RCC 7860 (cell line): ENCODE measurements at regions not wholly inside any gene's neighbourhood (a gene's known extent, or its start where the extent isn't known, plus 50 kb on each side); places are given as distances from the start of the nearest gene placed in this dataset.
"Not testable (repeated sequence)": the region's sequence is repeated elsewhere in the genome, so short reads cannot be mapped to it uniquely, and the experiment has no call there.

ENCODE experiments used
- DNase-seq: peaks from one replicate; pipeline ENCODE4 v3.0.0-alpha.2; 2015; ENCODE audit warnings: low spot score
- FAIRE-seq: peaks from 2 replicates; lab custom pipeline; 2012; peaks lifted over from hg19 to GRCh38; lab: Jason Lieb, UNC

GRCh38 chr5:36422952-36423351 is 121.2 kb upstream of the RANBP3L start:
- DNase-seq (peak; percentile 66), FAIRE-seq (peak; percentile 86)

- FAIRE-seq, result no peak
- DNase-seq, result no peak
These were observed 122.0 kb upstream of the RANBP3L start for GRCh38 chr5:36423578-36424307.

- not testable (repeated sequence) for FAIRE-seq, DNase-seq
These were observed 124.4 kb upstream of the RANBP3L start for GRCh38 chr5:36426070-36426469.

- FAIRE-seq (no peak), DNase-seq (no peak)
These were observed 133.8 kb upstream of the RANBP3L start for GRCh38 chr5:36435516-36435915.

DNA sequence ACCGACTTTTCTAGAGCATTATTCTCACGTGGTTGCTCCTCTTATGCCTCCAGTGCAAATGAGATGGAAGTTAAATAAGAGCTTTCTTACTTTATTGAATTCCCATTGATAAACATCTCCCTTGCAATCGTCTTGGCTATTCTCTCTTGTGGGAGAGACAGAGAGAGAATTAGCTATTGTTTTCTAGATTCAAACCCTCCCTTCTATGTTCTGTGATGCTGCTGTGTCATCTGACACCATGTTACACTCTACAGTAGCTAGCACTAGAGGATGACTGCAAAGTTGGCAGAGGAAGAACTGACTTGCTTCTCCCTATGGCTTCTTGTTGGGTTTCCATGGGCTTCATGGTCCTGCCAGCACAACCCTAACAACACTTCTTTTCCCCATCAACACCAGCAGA is 134.6 kb upstream of the RANBP3L start:
- no peak for FAIRE-seq

GRCh38 chr5:36438765-36439561 is 137.3 kb upstream of the RANBP3L start:
- DNase-seq, result no peak
- no peak for FAIRE-seq

More for the DNA sequence above, 134.6 kb upstream of the RANBP3L start:
- no peak for DNase-seq

DNA sequence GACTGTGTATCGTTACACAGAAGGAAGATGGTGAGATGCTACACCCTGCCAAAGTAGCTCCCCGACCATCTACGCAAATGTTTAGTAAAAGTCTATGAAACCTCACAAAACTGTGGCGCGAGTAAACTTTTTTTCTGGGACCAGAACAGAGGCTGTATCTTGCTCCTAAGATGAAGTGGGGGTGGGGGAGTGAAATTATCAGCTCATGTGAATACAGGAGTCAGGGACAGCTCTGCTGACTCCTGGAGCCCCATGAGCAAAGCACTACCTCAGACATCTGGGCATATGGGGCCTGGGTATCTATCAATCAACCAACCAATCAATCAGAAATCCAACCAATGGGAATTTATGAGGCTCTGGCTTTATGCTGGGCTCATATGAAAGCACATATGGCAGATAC is 138.6 kb upstream of the RANBP3L start:
- DNase-seq, result no peak
- FAIRE-seq, result no peak

DNA sequence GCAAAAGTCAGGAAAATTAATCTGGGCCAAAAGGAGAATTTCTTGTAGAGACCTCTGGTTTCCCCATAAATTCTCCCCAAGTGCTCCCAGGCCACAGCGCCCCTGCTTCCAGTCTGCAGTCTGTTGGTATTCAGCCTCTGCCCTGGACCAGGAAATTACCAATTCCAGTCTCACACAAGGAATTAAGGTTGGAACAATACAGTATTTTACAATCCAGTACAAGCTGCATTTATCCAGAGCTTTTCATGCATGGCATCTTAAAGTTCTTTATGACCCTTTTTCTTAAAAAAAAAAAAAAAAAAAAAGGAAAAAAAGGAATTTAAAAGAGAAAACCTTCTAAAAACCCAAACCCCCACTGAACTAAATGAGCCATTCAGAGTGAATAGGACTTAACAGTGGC is 139.6 kb upstream of the RANBP3L start:
- FAIRE-seq, result no peak

GRCh38 chr5:36442352-36442751 is 140.7 kb upstream of the RANBP3L start:
- no peak for FAIRE-seq
- DNase-seq, result no peak

More for the DNA sequence above, 139.6 kb upstream of the RANBP3L start:
- DNase-seq, result no peak

DNA sequence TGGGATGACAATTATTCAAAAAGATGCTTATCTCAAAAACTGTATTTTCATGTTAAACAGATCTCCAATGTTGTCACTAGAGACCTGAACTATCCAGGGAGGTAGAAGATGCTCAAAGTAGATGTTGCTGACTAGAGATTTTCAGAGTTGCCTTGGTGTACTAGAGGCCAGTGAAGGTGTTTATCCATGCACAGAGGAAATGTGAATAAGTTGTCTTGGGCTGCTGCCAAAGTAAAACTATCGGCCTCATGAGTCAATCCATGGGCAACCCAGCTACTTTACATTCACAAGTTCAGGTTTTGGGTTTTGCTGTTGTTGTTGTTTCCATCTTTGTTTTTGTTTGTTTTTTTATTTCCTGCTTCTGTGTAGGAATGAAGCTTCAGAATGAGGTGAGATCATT is 141.1 kb upstream of the RANBP3L start:
- peak; percentile 45 for DNase-seq

DNA sequence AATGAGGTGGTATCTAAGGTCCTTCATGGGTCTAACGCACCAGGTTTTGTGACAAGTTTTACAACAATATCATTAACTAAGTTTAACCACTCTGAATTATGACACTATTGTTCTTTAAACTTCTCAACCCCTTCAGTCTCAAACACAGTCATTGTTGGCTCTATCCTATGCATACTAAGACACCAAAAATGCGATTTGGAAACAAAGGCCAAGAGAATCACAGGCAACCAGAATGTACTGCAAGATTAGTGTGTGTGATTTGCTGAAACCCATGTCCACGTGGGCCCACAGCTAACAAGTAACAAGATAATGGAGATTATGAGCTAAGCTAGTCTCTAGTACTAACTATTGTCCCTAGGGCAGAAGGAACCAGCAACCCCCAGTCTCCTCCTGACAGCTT is 142.2 kb upstream of the RANBP3L start:
- DNase-seq (no peak), FAIRE-seq (no peak)

More for the DNA sequence above, 141.1 kb upstream of the RANBP3L start:
- FAIRE-seq, result peak; percentile 55

GRCh38 chr5:36444582-36445418 is 143.1 kb upstream of the RANBP3L start:
- DNase-seq (no peak), FAIRE-seq (no peak)

- no peak for DNase-seq
- FAIRE-seq, result no peak
These were observed 146.1 kb upstream of the RANBP3L start for GRCh38 chr5:36447776-36448175.

DNA sequence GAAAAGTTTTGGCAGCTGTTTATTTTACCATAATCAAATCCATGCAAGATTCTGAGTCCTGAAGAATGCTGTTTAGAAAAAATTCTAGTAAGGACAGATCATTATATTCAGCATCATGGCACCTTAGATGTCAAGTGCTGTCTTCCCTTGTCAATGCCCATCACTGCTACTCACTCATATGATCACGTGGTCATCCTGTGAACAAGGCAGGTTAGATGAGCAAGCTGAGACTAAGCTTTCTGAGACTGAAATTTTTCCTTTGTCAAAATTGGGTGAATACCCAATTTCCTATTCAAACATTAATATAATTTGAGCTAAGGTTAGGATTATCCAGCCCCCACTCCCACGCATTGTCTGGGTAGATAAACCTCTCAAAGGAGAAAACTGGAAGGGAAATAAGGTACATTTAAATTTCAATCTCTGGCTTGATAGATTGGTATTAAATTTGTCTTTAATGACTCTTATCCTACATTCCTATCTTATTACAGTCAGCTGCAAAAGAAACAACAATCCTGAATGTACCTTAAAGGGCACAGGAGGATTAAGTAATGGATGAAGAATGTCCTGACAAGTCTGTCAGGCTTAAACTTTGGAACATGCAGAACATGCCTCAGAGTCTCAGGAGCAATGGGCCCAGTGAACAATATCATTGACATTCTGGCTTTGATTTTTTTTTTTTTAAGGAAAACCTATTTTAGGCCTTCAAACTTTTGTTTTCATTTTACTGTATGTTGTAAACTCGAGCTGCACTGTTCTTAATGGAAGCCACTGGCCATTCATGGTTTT is 148.7 kb upstream of the RANBP3L start:
- DNase-seq (no peak), FAIRE-seq (no peak)

GRCh38 chr5:36452424-36453006 is 150.8 kb upstream of the RANBP3L start:
- FAIRE-seq (no peak), DNase-seq (no peak)

DNA sequence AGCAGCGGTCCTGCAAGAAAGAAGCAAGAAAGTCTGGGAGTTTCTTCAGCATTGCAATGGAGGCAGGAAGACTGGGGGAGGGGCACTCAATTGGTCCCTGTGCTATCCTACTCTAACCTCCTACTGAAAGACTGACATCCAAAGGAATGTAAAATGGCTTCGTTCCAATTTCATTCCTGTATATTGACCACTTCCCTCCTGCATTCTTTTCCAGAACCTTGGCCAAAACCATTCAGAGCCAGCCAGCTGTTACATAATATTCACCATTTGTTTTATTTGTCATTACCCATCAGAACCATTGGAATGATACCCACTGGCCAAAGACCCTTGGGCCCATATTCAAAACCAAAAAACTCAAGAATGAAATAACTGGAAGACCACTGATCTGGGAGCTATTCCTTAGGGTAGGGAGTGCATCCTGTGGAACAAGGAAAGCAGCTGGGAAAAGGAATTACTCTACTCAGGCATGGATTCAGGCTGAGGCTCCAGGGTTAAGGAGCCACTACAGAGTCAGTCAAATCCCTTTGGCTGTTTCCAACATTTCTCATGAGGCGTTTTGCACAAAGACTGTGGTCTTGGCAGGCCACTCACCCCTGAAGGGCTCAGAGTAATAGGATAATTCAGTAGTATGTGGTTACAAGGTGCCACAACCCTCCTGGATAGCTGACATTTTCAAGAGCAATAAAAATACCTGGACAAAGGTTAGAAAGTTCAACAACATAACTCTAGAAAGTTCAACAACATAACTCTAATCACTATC is 148.7 kb upstream of the SLC1A3 start:
- DNase-seq (peak; percentile 81), FAIRE-seq (peak; percentile 85)

DNA sequence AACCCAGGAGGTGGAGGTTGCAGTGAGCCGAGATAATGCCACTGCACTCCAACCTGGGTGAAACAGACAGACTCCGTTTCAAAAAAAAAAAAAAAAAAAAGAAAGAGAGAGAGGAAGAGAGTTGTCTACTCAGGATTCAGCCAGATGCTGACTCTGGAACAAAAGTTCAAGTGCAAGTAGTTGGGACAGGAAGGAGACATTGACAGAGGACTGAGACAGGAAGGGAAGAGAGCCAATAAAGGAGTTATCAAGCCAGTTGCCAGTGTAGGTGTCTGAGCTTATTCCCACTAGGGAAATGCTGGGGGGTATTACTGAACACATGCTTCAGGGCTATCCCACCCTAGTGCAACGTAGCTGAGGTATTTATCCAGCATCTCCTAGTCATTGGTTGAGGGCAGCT is 147.7 kb upstream of the SLC1A3 start:
- no peak for FAIRE-seq
- DNase-seq, result no peak

- no peak for FAIRE-seq
These were observed 146.9 kb upstream of the SLC1A3 start for GRCh38 chr5:36459176-36460135.

More at GRCh38 chr5:36459176-36460135, 146.9 kb upstream of the SLC1A3 start:
- DNase-seq, result peak; percentile 26
